BLaER1 treated with 17β-estradiol and CSF1 and Interleukin-3, amounts not matched to agents 10 nM and 100 nM (cell line): ENCODE measurements at regions not wholly inside any gene's neighbourhood (a gene's known extent, or its start where the extent isn't known, plus 50 kb on each side); places are given as distances from the start of the nearest gene placed in this dataset.

Experiments
- H3K27ac ChIP-seq, 11 experiments: shearing (Covaris generic); formaldehyde crosslinking; 2 replicates each; pipeline ENCODE4 v1.8.1; 2022
- H3K27me3 ChIP-seq, 11 experiments: shearing (Covaris generic); formaldehyde crosslinking; 2 replicates each; pipeline ENCODE4 v1.8.1; 2022
- H3K36me3 ChIP-seq, 11 experiments: shearing (Covaris generic); formaldehyde crosslinking; 2 replicates each; pipeline ENCODE4 v1.8.1; 2022
- H3K4me1 ChIP-seq, 10 experiments: shearing (Covaris generic); formaldehyde crosslinking; 2 replicates each; pipeline ENCODE4 v1.8.1; 2022
- H3K4me2 ChIP-seq, 11 experiments: shearing (Covaris generic); formaldehyde crosslinking; 2 replicates each; pipeline ENCODE4 v1.8.1; 2022
- H3K4me3 ChIP-seq, 10 experiments: shearing (Covaris generic); formaldehyde crosslinking; 2 replicates each; pipeline ENCODE4 v1.8.1; 2022
- H3K9ac ChIP-seq, 11 experiments: shearing (Covaris generic); formaldehyde crosslinking; 2 replicates each; pipeline ENCODE4 v1.8.1; 2022
- H3K9me3 ChIP-seq, 11 experiments: shearing (Covaris generic); formaldehyde crosslinking; replicated peaks in 1 of 11; 2 replicates each; pipeline ENCODE4 v1.8.1; 2022
- H4K20me1 ChIP-seq, 11 experiments: shearing (Covaris generic); formaldehyde crosslinking; 2 replicates each; pipeline ENCODE4 v1.8.1; 2022
- Cebpa-rat ChIP-seq, 11 experiments: shearing (Covaris generic); IDR thresholded peaks; 2 replicates each; pipeline ENCODE4 v1.8.1; 2022

DNA sequence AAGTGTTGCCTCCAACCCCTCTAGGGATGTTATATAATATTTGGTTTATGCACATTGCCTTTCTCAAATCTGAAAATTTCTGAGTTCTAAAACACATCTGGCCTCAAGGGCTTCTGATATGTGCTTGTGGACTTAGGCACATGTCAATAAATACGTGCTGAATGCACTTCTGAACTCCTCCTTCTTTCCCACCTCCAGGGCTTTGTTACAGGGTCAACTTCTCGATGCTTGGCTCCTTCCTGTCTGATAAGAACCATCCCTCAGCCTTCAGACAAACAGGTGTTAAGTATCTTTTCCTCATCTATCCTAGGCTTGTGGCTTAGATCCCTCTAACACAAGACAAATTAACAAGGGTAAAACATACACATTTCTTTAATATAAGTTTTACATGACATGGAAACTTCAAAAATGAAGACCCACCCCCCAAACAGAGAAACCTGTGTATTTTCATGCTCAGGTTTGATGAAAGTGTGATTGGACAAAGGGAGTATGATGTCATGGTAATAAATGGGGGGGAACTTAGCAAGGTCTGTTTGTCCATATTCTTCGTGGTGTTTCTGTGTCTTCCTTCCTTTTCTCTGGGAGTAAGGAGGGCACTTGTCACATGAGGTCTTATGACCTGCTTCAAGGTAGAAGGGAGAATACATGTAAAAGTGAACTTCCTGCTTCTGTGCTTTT lies 326.9 kb downstream of the CD83 start:
- Histone ChIP-seq H3K27ac (no peak overlapping the region), H3K4me3 (no peak overlapping the region), H3K36me3 (no peaks in the 10 kb centered on the region), H3K4me2 (peak overlapping the region in 7 of 11 experiments; percentile 3 to 73 (median 53); a peak in 12 of 22 replicates), H4K20me1 (no peaks in the 10 kb centered on the region), H3K9ac (no peak overlapping the region), H3K27me3 (no peaks in the 10 kb centered on the region), H3K9me3 (peaks cover 8 to 33% (median 25%) of the 10 kb centered on the region in 11 experiments; a peak in 18 of 22 replicates), H3K4me1 (peaks cover 0 to 47% (median 26%) of the 10 kb centered on the region in 10 experiments; a peak in 14 of 20 replicates)
- TF ChIP-seq Cebpa-rat (IDR thresholded peaks at IDR 0.05), result no peak

DNA sequence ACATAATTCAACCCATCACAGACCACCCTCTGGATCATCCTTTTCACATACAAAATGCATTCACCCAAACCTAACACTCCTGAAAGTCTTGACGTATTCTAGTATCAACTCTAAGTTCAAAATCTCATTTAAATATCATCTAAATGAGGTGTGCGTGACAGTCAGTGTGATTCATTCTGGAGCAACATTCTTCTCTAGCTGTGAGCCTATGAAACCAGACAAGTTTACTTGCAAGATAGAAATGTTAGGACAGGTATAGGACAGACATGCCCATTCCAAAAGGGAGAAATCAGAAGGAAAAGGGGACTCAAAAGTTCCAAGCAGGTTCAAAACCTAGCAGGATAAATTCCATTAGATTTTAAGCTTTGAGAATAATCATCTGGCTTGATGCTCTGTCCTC lies 329.7 kb downstream of the CD83 start:
- no peaks in the 10 kb centered on the region for H4K20me1 ChIP-seq
- H3K27ac ChIP-seq, result no peak overlapping the region
- H3K36me3 ChIP-seq, result no peaks in the 10 kb centered on the region
- no peak for TF ChIP-seq Cebpa-rat (IDR thresholded peaks at IDR 0.05)
- peaks cover 5 to 75% (median 53%) of the 10 kb centered on the region in 10 experiments; a peak in 18 of 20 replicates for H3K4me1 ChIP-seq
- no peak overlapping the region for H3K4me2 ChIP-seq
- H3K9me3 ChIP-seq, result peaks cover 8 to 30% (median 17%) of the 10 kb centered on the region in 11 experiments; a peak in 18 of 22 replicates
- no peak overlapping the region for H3K9ac ChIP-seq
- H3K4me3 ChIP-seq, result no peak overlapping the region
- H3K27me3 ChIP-seq, result no peaks in the 10 kb centered on the region

DNA sequence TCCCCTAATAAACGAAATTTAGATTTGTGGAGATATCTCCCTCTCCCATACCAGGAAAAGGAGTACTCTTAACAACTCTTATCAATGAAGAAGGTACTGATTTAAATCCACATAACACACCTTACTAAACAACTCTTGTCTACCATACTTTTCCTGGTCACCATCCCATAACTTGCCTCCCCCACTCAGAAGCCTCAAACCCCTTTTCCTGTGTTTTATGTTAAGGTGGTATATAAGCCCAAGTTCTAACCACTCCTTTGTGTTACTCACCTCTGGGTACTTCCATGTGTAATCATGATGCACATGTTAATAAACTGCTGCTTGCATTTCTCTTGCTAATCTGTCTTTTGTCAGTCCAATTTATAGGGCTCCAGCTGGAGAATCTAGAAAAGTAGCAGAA lies 330.7 kb downstream of the CD83 start:
- H3K36me3 ChIP-seq, result no peaks in the 10 kb centered on the region
- H3K27ac ChIP-seq, result no peak overlapping the region
- H3K4me3 ChIP-seq, result no peak overlapping the region
- H3K9me3 ChIP-seq, result peaks cover 8 to 30% (median 17%) of the 10 kb centered on the region in 11 experiments; a peak in 18 of 22 replicates
- H3K4me1 ChIP-seq, result peaks cover 15 to 84% (median 62%) of the 10 kb centered on the region in 10 experiments
- no peak overlapping the region for H3K4me2 ChIP-seq
- TF ChIP-seq Cebpa-rat (IDR thresholded peaks at IDR 0.05), result no peak
- H3K27me3 ChIP-seq, result peaks cover 0 to 10% (median 0%) of the 10 kb centered on the region in 11 experiments; a peak in 2 of 22 replicates
- no peak overlapping the region for H3K9ac ChIP-seq
- H4K20me1 ChIP-seq, result no peaks in the 10 kb centered on the region

DNA sequence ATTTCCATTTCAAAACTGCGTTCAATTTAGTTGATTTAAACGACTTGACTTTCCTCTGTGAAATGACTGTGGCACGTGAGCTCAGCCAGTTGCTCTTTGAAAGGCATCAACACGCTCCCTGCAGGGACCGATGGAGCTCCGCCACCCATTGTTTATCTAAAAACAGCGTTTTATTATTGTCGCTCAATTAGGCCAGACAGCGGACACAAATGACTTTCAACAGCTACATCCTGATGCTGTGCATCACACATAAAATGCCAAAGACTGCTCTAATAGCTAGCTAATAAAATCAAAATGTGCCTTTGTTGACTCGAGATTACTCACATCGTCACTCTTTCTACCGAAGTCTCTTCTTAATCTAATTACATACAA lies 332.5 kb downstream of the CD83 start:
- no peak for TF ChIP-seq Cebpa-rat (IDR thresholded peaks at IDR 0.05)
- peaks cover 8 to 30% (median 17%) of the 10 kb centered on the region in 11 experiments; a peak in 18 of 22 replicates for H3K9me3 ChIP-seq
- peaks cover 22 to 84% (median 62%) of the 10 kb centered on the region in 10 experiments for H3K4me1 ChIP-seq
- H3K36me3 ChIP-seq, result no peaks in the 10 kb centered on the region
- no peaks in the 10 kb centered on the region for H4K20me1 ChIP-seq
- 0 out of 22 replicates have a peak overlapping the region, but pooled peaks of 1 of the 11 experiments have one; percentile 75 for H3K27ac ChIP-seq
- H3K27me3 ChIP-seq, result peaks cover 0 to 10% (median 0%) of the 10 kb centered on the region in 11 experiments; a peak in 2 of 22 replicates
- no peak overlapping the region for H3K9ac ChIP-seq
- peak overlapping the region in 9 of 11 experiments; percentile 4 to 82 (median 76); a peak in 12 of 22 replicates for H3K4me2 ChIP-seq
- no peak overlapping the region for H3K4me3 ChIP-seq

DNA sequence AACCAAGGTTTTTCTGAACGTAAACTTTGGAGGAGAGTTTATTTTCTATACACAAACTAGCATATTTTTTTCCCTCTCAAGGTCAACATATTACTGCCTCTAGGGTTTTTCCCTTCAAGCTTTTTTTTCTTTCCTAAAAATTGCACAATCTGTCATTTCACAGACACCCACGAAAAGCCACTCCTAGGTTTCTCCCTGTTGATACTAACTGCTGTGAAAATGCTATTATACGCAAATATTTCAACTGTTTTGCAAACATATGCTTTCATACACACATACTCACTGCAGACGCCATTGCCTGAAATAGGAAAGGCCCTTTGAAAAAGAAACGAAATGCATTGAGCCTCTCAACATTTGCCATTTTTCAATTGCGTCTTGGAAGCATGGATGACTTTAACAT lies 333.0 kb downstream of the CD83 start:
- Histone ChIP-seq H3K4me1 (peaks cover 22 to 84% (median 65%) of the 10 kb centered on the region in 10 experiments), H3K9ac (no peak overlapping the region), H3K27ac (peak overlapping the region in 1 of 11 experiments; percentile 75; a peak in 1 of 22 replicates), H3K9me3 (peaks cover 8 to 32% (median 17%) of the 10 kb centered on the region in 11 experiments; a peak in 18 of 22 replicates), H3K4me2 (peak overlapping the region in 9 of 11 experiments; percentile 4 to 82 (median 79); a peak in 13 of 22 replicates), H3K36me3 (no peaks in the 10 kb centered on the region), H4K20me1 (no peaks in the 10 kb centered on the region), H3K27me3 (peaks cover 0 to 10% (median 0%) of the 10 kb centered on the region in 11 experiments; a peak in 2 of 22 replicates), H3K4me3 (no peak overlapping the region)
- no peak for TF ChIP-seq Cebpa-rat (IDR thresholded peaks at IDR 0.05)

DNA sequence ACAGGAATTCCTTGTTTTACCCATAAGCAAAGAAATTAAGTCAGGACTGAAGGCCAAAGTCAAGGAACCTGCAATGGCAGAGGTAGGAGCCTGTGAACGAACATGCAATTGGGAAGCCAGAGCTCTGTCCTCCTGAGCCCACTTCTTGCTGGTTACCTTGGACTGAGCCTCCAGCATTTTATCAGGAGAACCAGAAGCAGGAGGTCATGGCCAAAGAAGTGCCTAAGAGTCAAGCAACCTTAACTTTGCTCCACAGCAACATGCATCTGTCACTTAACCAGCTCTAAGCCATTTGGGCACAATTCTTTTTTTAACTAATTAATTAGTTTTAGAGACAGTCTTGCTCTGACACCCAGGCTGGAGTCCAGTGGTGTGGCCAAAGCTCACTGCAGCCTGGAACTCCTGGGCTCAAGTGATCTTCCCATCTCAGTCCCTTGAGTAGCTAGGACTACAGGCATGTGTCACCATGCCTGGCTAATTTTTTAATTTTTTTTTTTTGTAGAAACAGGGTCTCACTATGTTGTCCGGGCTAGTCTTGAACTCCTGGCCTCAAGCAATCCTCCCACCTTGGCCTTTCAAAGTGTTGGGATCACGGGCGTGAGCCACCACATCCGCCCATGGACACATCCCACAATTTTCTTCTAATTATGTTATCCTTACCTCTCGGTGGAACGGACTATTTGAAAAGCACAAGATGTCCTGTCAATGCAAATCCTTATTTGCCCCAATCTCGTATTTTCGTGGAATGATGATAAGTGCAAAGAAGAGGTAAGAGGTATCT lies 334.2 kb downstream of the CD83 start:
- H3K4me3 ChIP-seq, result 0 out of 20 replicates have a peak overlapping the region, but pooled peaks of 1 of the 10 experiments have one; percentile 5
- H3K4me1 ChIP-seq, result peaks cover 22 to 89% (median 72%) of the 10 kb centered on the region in 10 experiments
- H3K9ac ChIP-seq, result peak overlapping the region in 2 of 11 experiments; percentile 48 to 57; a peak in 3 of 22 replicates
- H3K27ac ChIP-seq, result peak overlapping the region in 7 of 11 experiments; percentile 15 to 75 (median 64); a peak in 9 of 22 replicates
- peaks cover 0 to 10% (median 0%) of the 10 kb centered on the region in 11 experiments; a peak in 2 of 22 replicates for H3K27me3 ChIP-seq
- no peak for TF ChIP-seq Cebpa-rat (IDR thresholded peaks at IDR 0.05)
- H3K4me2 ChIP-seq, result peak overlapping the region in 9 of 11 experiments; percentile 61 to 82 (median 79); a peak in 19 of 22 replicates
- H4K20me1 ChIP-seq, result no peaks in the 10 kb centered on the region
- peaks cover 8 to 31% (median 13%) of the 10 kb centered on the region in 11 experiments; a peak in 18 of 22 replicates for H3K9me3 ChIP-seq
- H3K36me3 ChIP-seq, result no peaks in the 10 kb centered on the region

DNA sequence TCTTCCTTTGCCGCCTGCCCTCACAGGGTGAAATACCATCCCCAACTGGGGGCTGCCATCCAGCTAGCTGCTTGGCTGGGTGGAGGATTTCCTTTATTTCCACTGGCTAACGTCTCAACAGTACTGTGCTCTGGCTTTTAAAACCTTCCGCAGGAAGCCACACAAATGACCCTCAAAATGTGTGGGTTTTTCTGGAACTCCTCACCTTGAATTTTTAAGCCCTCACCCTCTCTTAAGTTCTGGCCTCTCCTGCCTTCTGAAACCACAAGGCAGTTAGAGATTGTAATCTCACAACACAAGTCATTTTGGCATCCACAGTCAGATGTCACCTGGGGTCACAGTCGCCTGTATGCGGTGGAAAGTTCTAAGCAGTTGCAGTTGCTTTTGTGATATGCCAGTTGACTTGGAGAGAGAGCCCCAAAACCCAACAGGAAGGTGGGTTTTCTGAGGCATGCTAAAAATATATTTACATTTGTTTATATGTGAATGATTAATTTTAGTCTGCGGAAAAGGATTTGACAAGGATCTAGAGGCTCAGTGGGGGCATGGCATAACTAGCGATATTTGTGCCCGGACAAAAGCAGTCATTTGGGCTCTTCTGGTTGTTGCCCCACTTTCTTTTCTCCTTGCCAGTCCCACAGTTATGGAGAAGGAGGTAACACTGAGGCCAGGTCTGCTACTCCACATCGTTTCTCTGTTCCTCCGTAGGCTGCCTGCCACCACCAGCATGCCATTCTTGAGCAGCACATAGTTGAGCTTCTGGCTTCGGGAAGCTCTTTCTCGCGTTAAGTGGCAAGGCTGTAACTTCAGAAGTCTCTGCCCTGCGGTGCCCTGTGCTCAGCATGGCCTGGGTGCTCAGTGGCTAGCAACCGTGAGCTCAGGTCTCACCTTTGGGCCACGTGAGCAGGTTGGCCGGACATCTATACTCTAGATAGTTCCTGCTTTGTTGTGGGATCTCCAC lies 335.3 kb downstream of the CD83 start:
- Histone ChIP-seq H3K4me3 (peak overlapping the region in 5 of 10 experiments; percentile 10 to 32 (median 14); a peak in 5 of 20 replicates), H3K9ac (peak overlapping the region in 7 of 11 experiments; percentile 27 to 57 (median 40); a peak in 13 of 22 replicates), H4K20me1 (no peaks in the 10 kb centered on the region), H3K4me2 (peak overlapping the region; percentile 55 to 82 (median 78)), H3K36me3 (no peaks in the 10 kb centered on the region), H3K27me3 (peaks cover 0 to 10% (median 0%) of the 10 kb centered on the region in 11 experiments; a peak in 2 of 22 replicates), H3K4me1 (peaks cover 22 to 87% (median 72%) of the 10 kb centered on the region in 10 experiments), H3K9me3 (peaks cover 5 to 20% (median 8%) of the 10 kb centered on the region in 11 experiments; a peak in 18 of 22 replicates), H3K27ac (peak overlapping the region in 8 of 11 experiments; percentile 8 to 75 (median 58); a peak in 14 of 22 replicates)
- no peak for TF ChIP-seq Cebpa-rat (IDR thresholded peaks at IDR 0.05)
